ENCODE measurements at regions not wholly inside any gene's neighbourhood (a gene's known extent, or its start where the extent isn't known, plus 50 kb on each side); places are given as distances from the start of the nearest gene placed in this dataset.

DNA sequence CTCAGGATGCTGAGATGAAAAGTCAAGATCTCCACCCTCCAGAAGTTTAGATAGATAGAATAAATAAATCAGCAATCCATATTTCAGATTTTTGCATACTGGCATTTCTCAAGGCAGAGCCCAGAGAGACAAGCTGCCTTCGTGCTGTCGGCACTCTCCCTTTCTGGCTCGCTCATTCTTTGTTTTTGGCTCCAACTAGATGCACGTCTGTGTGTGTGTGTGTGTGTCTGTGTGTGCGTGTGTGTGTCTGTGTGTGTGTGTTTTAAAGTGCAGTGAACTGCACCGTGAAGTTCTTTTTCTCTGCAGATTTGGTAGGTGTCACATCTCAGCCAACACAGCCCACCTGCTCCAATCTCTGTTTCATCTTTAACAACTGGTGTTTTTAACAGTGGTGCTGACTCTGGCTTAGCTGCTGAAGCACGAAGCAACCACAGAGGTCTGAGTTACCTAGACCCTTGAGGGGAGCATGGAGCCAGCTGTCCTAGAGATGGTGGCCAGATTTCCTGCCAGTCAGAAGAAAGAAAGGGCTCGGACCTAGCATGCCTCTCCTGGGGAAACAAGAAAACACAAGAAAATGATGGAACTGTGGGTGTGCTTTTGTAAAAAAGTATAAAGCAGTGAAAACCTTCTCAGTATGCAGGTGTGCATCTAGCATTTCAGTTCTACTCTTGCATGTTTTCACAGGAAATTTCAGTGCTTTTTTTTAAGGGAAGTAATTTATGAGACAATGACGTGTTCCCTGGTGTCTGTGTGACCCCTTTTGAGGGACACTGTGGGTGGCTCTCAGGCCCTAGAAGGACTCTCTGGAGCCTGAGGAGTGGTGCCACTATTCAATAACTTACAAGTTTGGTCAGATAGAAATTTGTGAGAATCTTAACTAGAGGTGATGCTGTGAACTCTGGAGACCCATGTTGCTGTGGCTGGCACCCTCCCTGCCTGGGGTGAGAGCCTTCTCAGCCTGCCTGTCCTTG lies 364.3 kb downstream of the RNF144A start:
- H3K4me3 ChIP-seq (ENCODE audit: low read length): no peak overlapping the region
- TF ChIP-seq, protein P1, sequence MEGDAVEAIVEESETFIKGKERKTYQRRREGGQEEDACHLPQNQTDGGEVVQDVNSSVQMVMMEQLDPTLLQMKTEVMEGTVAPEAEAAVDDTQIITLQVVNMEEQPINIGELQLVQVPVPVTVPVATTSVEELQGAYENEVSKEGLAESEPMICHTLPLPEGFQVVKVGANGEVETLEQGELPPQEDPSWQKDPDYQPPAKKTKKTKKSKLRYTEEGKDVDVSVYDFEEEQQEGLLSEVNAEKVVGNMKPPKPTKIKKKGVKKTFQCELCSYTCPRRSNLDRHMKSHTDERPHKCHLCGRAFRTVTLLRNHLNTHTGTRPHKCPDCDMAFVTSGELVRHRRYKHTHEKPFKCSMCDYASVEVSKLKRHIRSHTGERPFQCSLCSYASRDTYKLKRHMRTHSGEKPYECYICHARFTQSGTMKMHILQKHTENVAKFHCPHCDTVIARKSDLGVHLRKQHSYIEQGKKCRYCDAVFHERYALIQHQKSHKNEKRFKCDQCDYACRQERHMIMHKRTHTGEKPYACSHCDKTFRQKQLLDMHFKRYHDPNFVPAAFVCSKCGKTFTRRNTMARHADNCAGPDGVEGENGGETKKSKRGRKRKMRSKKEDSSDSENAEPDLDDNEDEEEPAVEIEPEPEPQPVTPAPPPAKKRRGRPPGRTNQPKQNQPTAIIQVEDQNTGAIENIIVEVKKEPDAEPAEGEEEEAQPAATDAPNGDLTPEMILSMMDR (conservative IDR thresholded peaks at IDR 0.05; ENCODE audit: low read depth, low read length): no peak
- no peak for DNase-seq (ENCODE audit: low read depth)

DNA sequence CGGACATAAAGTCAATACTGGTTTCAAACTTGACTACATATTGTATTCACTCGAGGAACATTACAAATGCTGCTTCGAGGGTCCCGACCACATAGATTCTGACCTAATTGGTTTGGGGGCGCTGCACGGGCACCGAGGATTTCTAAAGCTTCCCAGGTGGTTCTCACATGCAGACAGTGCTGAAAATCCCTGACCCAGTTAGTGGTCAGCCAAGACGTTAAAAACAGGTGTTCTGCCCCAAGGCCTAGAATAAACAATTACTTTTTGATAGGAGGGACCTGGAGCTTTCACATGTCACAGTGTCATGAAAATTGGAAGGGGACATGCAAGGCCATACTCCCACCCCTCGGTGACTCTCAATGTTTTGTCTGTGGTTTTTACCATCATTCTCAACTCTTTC lies 368.9 kb downstream of the RNF144A start:
- DNase-seq (ENCODE audit: low read depth): no peak
- TF ChIP-seq, protein P1 (conservative IDR thresholded peaks at IDR 0.05; ENCODE audit: low read depth, low read length): no peak
- no peak overlapping the region for H3K4me3 ChIP-seq (ENCODE audit: low read length)

DNA sequence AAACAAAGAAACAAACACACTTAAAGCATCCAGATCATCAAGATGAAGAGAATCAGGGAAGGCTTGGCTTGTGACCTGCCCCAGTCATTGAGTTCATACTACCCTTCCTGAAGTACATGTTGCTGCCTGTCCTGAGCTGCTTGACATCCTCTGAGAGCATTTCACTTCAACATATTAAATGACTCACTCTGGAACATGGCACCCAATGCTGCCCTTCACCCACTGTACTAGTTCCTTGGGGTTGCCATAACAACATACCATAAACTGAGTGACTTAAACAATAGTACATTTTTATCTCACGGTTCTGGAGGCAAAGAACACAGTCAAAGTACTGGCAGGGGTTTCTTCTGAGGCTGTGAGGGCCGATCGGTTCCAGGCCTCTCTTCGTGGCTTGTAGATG lies 371.3 kb downstream of the RNF144A start:
- no peak for DNase-seq (ENCODE audit: low read depth)
- no peak overlapping the region for H3K4me3 ChIP-seq (ENCODE audit: low read length)
- TF ChIP-seq, protein P1 (conservative IDR thresholded peaks at IDR 0.05; ENCODE audit: low read depth, low read length): no peak

DNA sequence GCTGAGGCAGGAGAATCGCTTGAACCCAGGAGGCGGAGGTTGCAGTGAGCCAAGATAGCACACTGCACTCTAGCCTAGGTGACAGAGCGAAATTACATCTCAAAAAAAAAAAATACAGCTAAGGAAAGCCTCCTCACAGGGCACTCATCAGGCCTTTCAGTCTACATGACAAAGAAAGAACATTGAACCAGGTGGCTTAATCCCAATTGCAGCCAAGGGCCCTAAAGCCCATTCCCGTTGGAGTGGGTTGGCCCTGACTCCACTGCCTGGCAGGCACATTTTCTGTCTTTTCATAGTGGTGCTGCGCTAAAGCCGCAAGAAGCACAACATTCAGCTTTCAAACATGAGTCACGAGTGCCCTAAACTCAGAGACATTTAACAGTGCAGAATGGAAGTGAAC lies 372.5 kb downstream of the RNF144A start:
- H3K4me3 ChIP-seq (ENCODE audit: low read length): no peak overlapping the region
- TF ChIP-seq, protein P1 (conservative IDR thresholded peaks at IDR 0.05; ENCODE audit: low read depth, low read length): no peak
- no peak for DNase-seq (ENCODE audit: low read depth)

DNA sequence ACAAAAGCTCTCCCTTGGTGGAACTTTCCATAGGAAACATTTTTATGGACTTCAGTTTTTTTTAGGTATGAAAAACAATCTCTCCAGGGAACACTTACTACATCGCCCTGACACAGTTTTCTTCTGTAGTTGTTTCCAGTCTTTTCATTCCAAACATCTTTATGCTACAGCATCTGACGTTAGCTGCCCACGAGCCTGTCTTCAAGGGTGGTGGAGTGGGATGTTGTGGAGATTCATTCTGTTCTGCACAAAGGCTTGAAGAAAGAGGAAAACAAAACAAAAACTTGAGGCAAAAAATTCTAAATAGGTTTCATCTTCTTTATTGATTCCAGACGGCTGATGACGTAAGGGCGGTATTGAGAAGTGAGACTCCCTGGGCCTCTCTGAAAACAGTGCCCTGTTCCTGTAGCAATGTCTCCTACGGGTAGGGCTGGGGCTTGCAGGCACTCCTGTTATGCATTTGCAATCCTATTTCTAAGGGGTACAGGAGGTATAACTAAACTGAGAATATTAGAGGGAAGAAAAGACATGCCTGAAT lies 375.0 kb downstream of the RNF144A start:
- DNase-seq (ENCODE audit: low read depth): no peak
- TF ChIP-seq, protein P1 (conservative IDR thresholded peaks at IDR 0.05; ENCODE audit: low read depth, low read length): no peak
- H3K4me3 ChIP-seq (ENCODE audit: low read length): no peak overlapping the region

DNA sequence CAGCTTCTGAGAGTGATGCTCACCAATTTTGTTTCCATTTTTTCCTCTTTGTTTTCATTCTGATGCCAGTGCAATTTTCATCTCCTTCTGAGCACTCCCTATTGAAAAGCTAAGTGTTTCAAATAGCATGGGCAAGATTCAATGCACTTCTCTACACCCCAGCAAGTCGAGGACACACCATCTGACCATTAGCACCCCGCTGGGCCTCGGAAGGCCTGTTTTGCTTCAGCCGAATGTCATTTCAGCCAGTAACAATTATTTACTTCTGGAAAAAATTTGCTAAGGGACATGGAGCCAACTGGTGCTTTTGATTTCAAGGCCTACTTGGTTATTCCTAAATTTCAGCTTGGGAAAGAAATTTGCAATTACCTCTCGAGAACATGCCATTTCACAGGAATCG lies 392.4 kb downstream of the RNF144A start:
- H3K4me3 ChIP-seq (ENCODE audit: low read length): no peak overlapping the region
- no peak for DNase-seq (ENCODE audit: low read depth)
- TF ChIP-seq, protein P1 (conservative IDR thresholded peaks at IDR 0.05; ENCODE audit: low read depth, low read length): no peak

DNA sequence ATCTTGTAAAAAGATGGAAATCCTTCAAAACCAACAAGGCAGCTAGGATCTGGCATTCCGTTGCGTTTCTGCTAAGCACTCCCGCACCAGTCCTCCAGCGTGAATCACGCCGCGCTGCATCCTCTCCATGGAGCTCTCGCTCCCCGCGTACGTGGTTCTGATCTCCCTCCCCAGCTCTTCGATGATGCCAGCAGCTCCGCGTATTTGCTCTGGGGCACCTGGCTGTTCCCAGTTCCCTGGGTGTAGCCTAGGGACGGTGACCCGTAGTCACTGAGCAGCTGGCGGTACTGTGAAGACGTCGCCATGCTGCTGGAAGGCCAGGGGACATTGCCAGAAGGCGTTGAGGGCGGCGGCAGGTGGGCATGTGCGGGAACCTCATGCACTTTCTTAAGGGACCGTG lies 407.5 kb downstream of the RNF144A start:
- no peak for DNase-seq (ENCODE audit: low read depth)
- no peak overlapping the region for H3K4me3 ChIP-seq (ENCODE audit: low read length)
- TF ChIP-seq, protein P1 (conservative IDR thresholded peaks at IDR 0.05; ENCODE audit: low read depth, low read length): no peak

All from retinal pigment epithelial cell (primary cell).